ENCODE measurements at regions not wholly inside any gene's neighbourhood (a gene's known extent, or its start where the extent isn't known, plus 50 kb on each side); places are given as distances from the start of the nearest gene placed in this dataset.

- Histone ChIP-seq H3K4me1 (ENCODE audit: control insufficient read depth, insufficient read depth, low read length) (no peaks in the 10 kb centered on the region), H3K9me3 (ENCODE audit: control insufficient read depth, low read length) (peaks cover 87% of the 10 kb centered on the region), H3K27me3 (ENCODE audit: control insufficient read depth, insufficient read depth, low read length, poor library complexity, severe bottlenecking) (no peaks in the 10 kb centered on the region), H3K4me3 (ENCODE audit: low read length) (no peak overlapping the region), H3K36me3 (ENCODE audit: control insufficient read depth, insufficient read depth, low read length) (no peaks in the 10 kb centered on the region), H3K27ac (ENCODE audit: low read depth, low read length) (no peak overlapping the region), H3K9ac (ENCODE audit: extremely low read depth, low read length, poor library complexity, severe bottlenecking) (no peak overlapping the region)
- 41 to 55% methylated on average over 4 to 5 of the region's 5 CpGs for WGBS, 2 experiments (ENCODE audit: insufficient coverage in 1 of 2, insufficient read length in 1 of 2)
- no peak for TF ChIP-seq CTCF (conservative IDR thresholded peaks at IDR 0.05)
- no peak for DNase-seq
- Mint-ChIP-seq H3K27me3 (ENCODE audit: insufficient read depth) (peaks cover 2% of the 10 kb centered on the region), H3K9me3 (peaks cover 20% of the 10 kb centered on the region), H3K4me3 (no peak overlapping the region), H3K4me1 (peaks cover 4% of the 10 kb centered on the region), H3K36me3 (ENCODE audit: low read depth) (no peaks in the 10 kb centered on the region), H3K27ac (no peak overlapping the region)
These were observed 276.7 kb downstream of the CHL1 start for GRCh38 chr3:473033-473800.

GRCh38 chr3:474828-475227 is 278.3 kb downstream of the CHL1 start:
- no peaks in the 10 kb centered on the region for H3K4me1 ChIP-seq (ENCODE audit: control insufficient read depth, insufficient read depth, low read length)
- 86 to 100% methylated on average over 1 of the region's 1 CpG for WGBS, 2 experiments (ENCODE audit: insufficient coverage in 1 of 2, insufficient read length in 1 of 2)
- no peak overlapping the region for H3K27ac ChIP-seq (ENCODE audit: low read depth, low read length)
- no peaks in the 10 kb centered on the region for H3K36me3 Mint-ChIP-seq (ENCODE audit: low read depth)
- H3K9me3 ChIP-seq (ENCODE audit: control insufficient read depth, low read length) = peaks cover 87% of the 10 kb centered on the region
- H3K9ac ChIP-seq (ENCODE audit: extremely low read depth, low read length, poor library complexity, severe bottlenecking) = no peak overlapping the region
- no peak for DNase-seq
- TF ChIP-seq CTCF (conservative IDR thresholded peaks at IDR 0.05) = no peak
- no peak overlapping the region for H3K27ac Mint-ChIP-seq
- H3K27me3 ChIP-seq (ENCODE audit: control insufficient read depth, insufficient read depth, low read length, poor library complexity, severe bottlenecking) = no peaks in the 10 kb centered on the region
- H3K4me3 ChIP-seq (ENCODE audit: low read length) = no peak overlapping the region
- peaks cover 28% of the 10 kb centered on the region for H3K9me3 Mint-ChIP-seq
- no peaks in the 10 kb centered on the region for H3K36me3 ChIP-seq (ENCODE audit: control insufficient read depth, insufficient read depth, low read length)
- peaks cover 3% of the 10 kb centered on the region for H3K27me3 Mint-ChIP-seq (ENCODE audit: insufficient read depth)
- no peak overlapping the region for H3K4me3 Mint-ChIP-seq
- peaks cover 4% of the 10 kb centered on the region for H3K4me1 Mint-ChIP-seq

- no peak overlapping the region for H3K27ac ChIP-seq (ENCODE audit: low read depth, low read length)
- peaks cover 64% of the 10 kb centered on the region for H3K9me3 ChIP-seq (ENCODE audit: control insufficient read depth, low read length)
- H3K27ac Mint-ChIP-seq = no peak overlapping the region
- no peak overlapping the region for H3K9ac ChIP-seq (ENCODE audit: extremely low read depth, low read length, poor library complexity, severe bottlenecking)
- H3K9me3 Mint-ChIP-seq = peaks cover 14% of the 10 kb centered on the region
- DNase-seq = no peak
- no peaks in the 10 kb centered on the region for H3K36me3 ChIP-seq (ENCODE audit: control insufficient read depth, insufficient read depth, low read length)
- H3K36me3 Mint-ChIP-seq (ENCODE audit: low read depth) = no peaks in the 10 kb centered on the region
- WGBS, 2 experiments (ENCODE audit: insufficient coverage in 1 of 2, insufficient read length in 1 of 2) = 64% methylated on average over 1 of the region's 1 CpG; no CpG with 5 or more reads in 1 of the 2 experiments
- no peaks in the 10 kb centered on the region for H3K27me3 ChIP-seq (ENCODE audit: control insufficient read depth, insufficient read depth, low read length, poor library complexity, severe bottlenecking)
- H3K4me3 ChIP-seq (ENCODE audit: low read length) = no peak overlapping the region
- H3K4me1 Mint-ChIP-seq = peaks cover 4% of the 10 kb centered on the region
- H3K4me1 ChIP-seq (ENCODE audit: control insufficient read depth, insufficient read depth, low read length) = no peaks in the 10 kb centered on the region
- no peak for TF ChIP-seq CTCF (conservative IDR thresholded peaks at IDR 0.05)
- H3K27me3 Mint-ChIP-seq (ENCODE audit: insufficient read depth) = peaks cover 5% of the 10 kb centered on the region
- no peak overlapping the region for H3K4me3 Mint-ChIP-seq
These were observed 283.5 kb downstream of the CHL1 start for GRCh38 chr3:480070-480469.
